K562 (cell line): ENCODE measurements at regions not wholly inside any gene's neighbourhood (a gene's known extent, or its start where the extent isn't known, plus 50 kb on each side); places are given as distances from the start of the nearest gene placed in this dataset.

Experiments
- ATAC-seq: fragments of 200-7000 bp; cut with Tn5 transposase; 3 replicates; pipeline ENCODE4 v1.9.1; 2020; ENCODE audit warnings: moderate library complexity
- BruUV-seq: library from RNA; stranded (reverse); fragments of 400-500 nt; replicated peaks from 2 replicates; lab custom pipeline; 2021; lab: Mats Ljungman, UMichigan
- CTCF ChIA-PET: fragments of 300-600 bp; formaldehyde crosslinking; extraction: SDS; loops from one replicate; lab custom pipeline; 2021; ENCODE audit warnings: low intra/inter-chr PET ratio; lab: Yijun Ruan, JAX
- POLR2A ChIA-PET: fragments of 300-600, 350-650 bp; sonication (Branson Sonifier 250); formaldehyde crosslinking; extraction: SDS; loops from one replicate; lab custom pipeline; 2021; ENCODE audit warnings: antibody characterized with exemption, inconsistent platforms; lab: Yijun Ruan, JAX
- DNase-seq, 4 experiments: peaks; one replicate each; pipeline versions ENCODE4 v3.0.0 to v3.0.0-alpha.2; 2011 to 2018; ENCODE audit warnings: low spot score in 3 of 4, mixed read lengths in 3 of 4; ENCODE audit errors: extremely low read depth in 1 of 4
- FAIRE-seq: peaks from 2 replicates; lab custom pipeline; 2011; peaks lifted over from hg19 to GRCh38; lab: Jason Lieb, UNC
- H2AFZ ChIP-seq: 2 replicates; pipeline ENCODE4 v1.6.0; 2011; ENCODE audit warnings: low read depth, low read length, control low read depth, inconsistent platforms
- H3K27ac ChIP-seq: fragments of 200-600 bp; 3 replicates; pipeline ENCODE4 v1.8.0; 2011; ENCODE audit warnings: low read depth, mild to moderate bottlenecking, control low read depth, inconsistent platforms, low read length, moderate library complexity, mixed read lengths; ENCODE audit errors: extremely low read depth
- H3K27me3 ChIP-seq, 2 experiments: fragments of 300-600 bp in 1 of 2; 2 replicates in 1 of 2; 3 replicates in 1 of 2; pipeline versions ENCODE4 v1.6.0 to v1.8.0; 2011; ENCODE audit warnings: inconsistent platforms in 2 of 2, low read length in 2 of 2, mild to moderate bottlenecking in 1 of 2, mixed read lengths in 1 of 2, moderate library complexity in 1 of 2; ENCODE audit not compliant: control insufficient read depth in 2 of 2, insufficient read depth in 2 of 2
- H3K36me3 ChIP-seq: fragments of 300-600 bp; 3 replicates; pipeline ENCODE4 v1.8.0; 2011; ENCODE audit warnings: mild to moderate bottlenecking, low read length, inconsistent platforms; ENCODE audit not compliant: control insufficient read depth, insufficient read depth
- H3K4me1 ChIP-seq, 2 experiments: fragments of 200-600 bp in 1 of 2; replicated peaks in 1 of 2; 2 replicates in 1 of 2; 3 replicates in 1 of 2; pipeline versions ENCODE4 v1.5.1 to v1.8.0; 2011; ENCODE audit warnings: inconsistent platforms in 2 of 2, low read length in 2 of 2, mild to moderate bottlenecking in 1 of 2, mixed read lengths in 1 of 2, moderate library complexity in 1 of 2; ENCODE audit not compliant: control insufficient read depth in 2 of 2, insufficient read depth in 2 of 2
- H3K4me2 ChIP-seq: 2 replicates; pipeline ENCODE4 v1.6.1; 2011; ENCODE audit warnings: low read length, control low read depth, inconsistent platforms, mixed read lengths; ENCODE audit not compliant: insufficient read depth
- H3K4me3 ChIP-seq: fragments of 200-600 bp; sonication (generic), shearing (Covaris generic); 2 replicates; pipeline ENCODE4 v1.5.1; 2016; ENCODE audit warnings: control low read depth, inconsistent platforms
- H3K79me2 ChIP-seq: fragments of 200-600 bp; 3 replicates; pipeline ENCODE4 v1.8.0; 2011; ENCODE audit warnings: low read length, inconsistent platforms; ENCODE audit not compliant: control insufficient read depth, insufficient read depth
- H3K9ac ChIP-seq, 2 experiments: 2 replicates each; pipeline versions ENCODE4 v1.6.0 to v1.6.1; 2011; ENCODE audit warnings: low read depth in 2 of 2, low read length in 2 of 2, control low read depth in 1 of 2, inconsistent platforms in 1 of 2, mild to moderate bottlenecking in 1 of 2, mixed read lengths in 1 of 2; ENCODE audit not compliant: insufficient read depth in 1 of 2
- H3K9me1 ChIP-seq: one replicate; pipeline ENCODE4 v1.6.0; 2011; ENCODE audit warnings: inconsistent platforms, mild to moderate bottlenecking, low read length, moderate library complexity; ENCODE audit not compliant: control insufficient read depth, insufficient read depth
- H3K9me3 ChIP-seq: replicated peaks from 2 replicates; pipeline ENCODE4 v1.5.1; 2011; ENCODE audit warnings: low read depth, low read length, inconsistent platforms; ENCODE audit not compliant: control insufficient read depth, insufficient read depth
- H4K20me1 ChIP-seq: replicated peaks from 2 replicates; pipeline ENCODE4 v1.6.1; 2011; ENCODE audit warnings: low read length, inconsistent platforms, mixed read lengths; ENCODE audit not compliant: control insufficient read depth, insufficient read depth
- BMI1 ChIP-seq: fragments of 150-350 bp; IDR thresholded peaks from 2 replicates; pipeline ENCODE4 v1.6.1; 2014; ENCODE audit warnings: low read length
- CBX8 ChIP-seq: fragments of 200-600 bp; sonication (generic); IDR thresholded peaks from 2 replicates; pipeline ENCODE4 v1.6.1; 2012; ENCODE audit warnings: borderline replicate concordance, mixed run types, low read depth, mild to moderate bottlenecking, moderate library complexity, mixed read lengths, low read length, control low read depth, inconsistent platforms; ENCODE audit not compliant: poor library complexity, severe bottlenecking; ENCODE audit errors: extremely low read depth
- CHD4 ChIP-seq: fragments of 200-600 bp; sonication (generic); IDR thresholded peaks from 3 replicates; pipeline ENCODE4 v1.6.1; 2012; ENCODE audit warnings: low read depth, mild to moderate bottlenecking, mixed read lengths, low read length, inconsistent platforms; ENCODE audit not compliant: insufficient read depth, insufficient replicate concordance, poor library complexity, severe bottlenecking
- CREBBP ChIP-seq: IDR thresholded peaks from one replicate; pipeline ENCODE4 v1.6.1; 2012; ENCODE audit warnings: low read depth, mild to moderate bottlenecking, control low read depth, inconsistent platforms, low read length
- DPF2 ChIP-seq: fragments of 450-650 bp; IDR thresholded peaks from 2 replicates; pipeline ENCODE4 v1.6.1; 2016
- HDAC2 ChIP-seq: fragments of 450-650 bp; IDR thresholded peaks from 2 replicates; pipeline ENCODE4 v1.6.1; 2016; ENCODE audit warnings: mild to moderate bottlenecking
- HSF4 ChIP-seq: fragments of 250-450 bp; sonication (Bioruptor Pico); IDR thresholded peaks from 2 replicates; pipeline ENCODE4 v2.1.2; 2022; ENCODE audit warnings: mild to moderate bottlenecking, moderate library complexity, borderline replicate concordance
- OTX1 ChIP-seq: fragments of 450-650 bp; formaldehyde crosslinking; IDR thresholded peaks from 2 replicates; pipeline ENCODE4 v1.4.0; 2022; ENCODE audit warnings: mild to moderate bottlenecking
- PTRF ChIP-seq: fragments of 450-650 bp; IDR thresholded peaks from 2 replicates; pipeline ENCODE4 v1.6.1; 2016; ENCODE audit warnings: mild to moderate bottlenecking, missing genetic modification characterization, missing compliant biosample characterization
- RFX7 ChIP-seq: fragments of 250-450 bp; sonication (Bioruptor Pico); IDR thresholded peaks from 2 replicates; pipeline ENCODE4 v1.5.1; 2021; ENCODE audit warnings: mild to moderate bottlenecking
- ZNF24 ChIP-seq: fragments of 450-650 bp; IDR thresholded peaks from 2 replicates; pipeline ENCODE4 v1.6.1; 2016
- WGBS: fragments of 100-300 bp; shearing (Covaris generic); methylation state at CpG from one replicate; pipeline ENCODE4 v1.1.6; 2016; ENCODE audit warnings: low coverage, mixed read lengths; ENCODE audit not compliant: insufficient coverage; ENCODE audit errors: missing lambda C conversion rate; 5-methylcytosine and 5-hydroxymethylcytosine counted together
- in situ Hi-C: fragments of 300-500 bp; cut with MboI; formaldehyde crosslinking; loops from 4 replicates; pipeline ENCODE4 v1.15.0; 2018; ENCODE audit warnings: inconsistent platforms, mixed read lengths
- intact Hi-C: fragments of 100-400 bp; cut with micrococcal nuclease; formaldehyde crosslinking; loops from 2 replicates; pipeline ENCODE4 v1.14.2; 2022
- TF ChIP-seq, protein P1 (sequence below): sonication (generic); formaldehyde crosslinking; IDR thresholded peaks from 2 replicates; pipeline ENCODE4 v1.8.1; 2023; ENCODE audit warnings: mild to moderate bottlenecking, missing genetic modification reagents

DNA sequence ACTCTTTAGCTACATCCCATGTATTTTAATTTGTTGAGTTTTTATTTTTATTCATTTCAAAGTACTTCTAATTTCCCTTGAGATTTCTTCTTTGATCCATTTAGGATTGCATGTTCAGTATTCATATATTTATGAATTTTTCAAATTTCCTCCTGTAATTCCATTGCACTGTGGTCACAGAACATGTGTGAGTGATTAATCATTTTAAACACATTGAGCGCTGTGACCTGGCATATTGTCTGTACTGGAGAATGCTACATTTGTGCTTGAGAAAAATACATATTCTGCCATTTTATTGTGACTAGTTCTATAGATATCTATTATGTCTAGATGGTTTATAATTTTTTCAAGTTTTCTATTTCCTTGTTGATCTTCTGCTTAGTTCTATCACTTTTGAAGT, 353.7 kb downstream of the RAD51AP2 start:
- DNase-seq (no peak), ATAC-seq (no peak), FAIRE-seq (no peak)
- Histone ChIP-seq H3K4me3 (no peak overlapping the region), H3K79me2 (no peaks in the 10 kb centered on the region), H3K4me2 (no peak overlapping the region), H3K36me3 (no peaks in the 10 kb centered on the region), H3K4me1 (no peaks in the 10 kb centered on the region; a peak in 1 of 5 replicates), H2AFZ (no peak overlapping the region), H3K27me3 (peaks cover 2 to 5% of the 10 kb centered on the region in 2 experiments; a peak in 2 of 5 replicates), H4K20me1 (no peaks in the 10 kb centered on the region), H3K27ac (no peak overlapping the region), H3K9ac (no peak overlapping the region), H3K9me3 (no peaks in the 10 kb centered on the region), H3K9me1 (no peaks in the 10 kb centered on the region)
- intact Hi-C loops (no loop called here), in situ Hi-C loops (no loop called here)
- no TSS peak for BruUV-seq
- 24% methylated on average over 1 of the region's 1 CpG for WGBS
- ChIA-PET CTCF (no interaction called here), POLR2A (no interaction called here)
- no peak for TF ChIP-seq CHD4
- TF ChIP-seq, protein P1, sequence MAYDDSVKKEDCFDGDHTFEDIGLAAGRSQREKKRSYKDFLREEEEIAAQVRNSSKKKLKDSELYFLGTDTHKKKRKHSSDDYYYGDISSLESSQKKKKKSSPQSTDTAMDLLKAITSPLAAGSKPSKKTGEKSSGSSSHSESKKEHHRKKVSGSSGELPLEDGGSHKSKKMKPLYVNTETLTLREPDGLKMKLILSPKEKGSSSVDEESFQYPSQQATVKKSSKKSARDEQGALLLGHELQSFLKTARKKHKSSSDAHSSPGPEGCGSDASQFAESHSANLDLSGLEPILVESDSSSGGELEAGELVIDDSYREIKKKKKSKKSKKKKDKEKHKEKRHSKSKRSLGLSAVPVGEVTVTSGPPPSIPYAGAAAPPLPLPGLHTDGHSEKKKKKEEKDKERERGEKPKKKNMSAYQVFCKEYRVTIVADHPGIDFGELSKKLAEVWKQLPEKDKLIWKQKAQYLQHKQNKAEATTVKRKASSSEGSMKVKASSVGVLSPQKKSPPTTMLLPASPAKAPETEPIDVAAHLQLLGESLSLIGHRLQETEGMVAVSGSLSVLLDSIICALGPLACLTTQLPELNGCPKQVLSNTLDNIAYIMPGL (CRISPR knock-in tag) = no peak
- no peak for TF ChIP-seq HSF4 (CRISPR knock-in tag)
- TF ChIP-seq ZNF24 = no peak
- TF ChIP-seq HDAC2 = no peak
- no peak for TF ChIP-seq RFX7
- TF ChIP-seq CBX8 = no peak
- TF ChIP-seq PTRF (tag) = no peak
- TF ChIP-seq DPF2 = no peak
- TF ChIP-seq CREBBP = no peak
- TF ChIP-seq BMI1 = no peak
- TF ChIP-seq OTX1 (CRISPR knock-in tag) = no peak
